HT1080 (cell line): ENCODE measurements at regions not wholly inside any gene's neighbourhood (a gene's known extent, or its start where the extent isn't known, plus 50 kb on each side); places are given as distances from the start of the nearest gene placed in this dataset.

ENCODE experiments used
- DNase-seq: peaks from one replicate; pipeline ENCODE4 v3.0.0-alpha.2; 2015; ENCODE audit warnings: low read depth

GRCh38 chr7:84248843-84249242, 54.3 kb upstream of the SEMA3A start:
- no peak for DNase-seq

- DNase-seq = no peak
Observed at GRCh38 chr7:84248267-84248666, 53.7 kb upstream of the SEMA3A start.

GRCh38 chr7:84247591-84247990, 53.0 kb upstream of the SEMA3A start:
- peak; percentile 11 for DNase-seq

- no peak for DNase-seq
Observed at GRCh38 chr7:84245835-84246234, 51.2 kb upstream of the SEMA3A start.
